ENCODE measurements at regions not wholly inside any gene's neighbourhood (a gene's known extent, or its start where the extent isn't known, plus 50 kb on each side); places are given as distances from the start of the nearest gene placed in this dataset.
A peak's percentile ranks its signal among the peaks of the same experiment; 100 is the strongest.

DNA sequence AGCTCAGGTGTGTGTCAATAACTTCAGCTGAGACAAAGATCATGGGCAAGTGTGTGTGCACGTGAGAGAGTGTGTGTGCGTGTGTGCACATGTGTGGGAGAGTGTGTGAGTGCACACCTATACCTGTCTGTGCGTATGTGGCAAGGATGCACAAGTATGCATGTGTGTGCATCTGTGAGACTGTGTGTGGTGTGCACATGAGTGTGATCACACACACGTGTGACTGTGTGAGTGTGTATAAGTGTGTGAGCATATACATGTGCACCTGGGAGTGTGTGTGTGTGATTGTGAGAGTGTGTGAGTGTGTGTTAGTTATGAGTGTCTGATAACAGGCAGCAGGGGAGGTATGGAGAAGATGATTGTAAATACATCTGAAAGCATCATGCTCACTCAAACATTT, 657.3 kb upstream of the PFKP start:
- Histone ChIP-seq H3K4me3 (ENCODE audit: low read depth in 1 of 2, low read length in 2 of 2) (no peak overlapping the region), H4K20me1 (ENCODE audit: insufficient read depth, low read length) (no peaks in the 10 kb centered on the region), H3K4me2 (ENCODE audit: insufficient read depth, low read length) (no peak overlapping the region), H2AFZ (ENCODE audit: low read depth, low read length) (no peak overlapping the region), H3K27me3 (ENCODE audit: insufficient read depth, low read length, poor library complexity) (no peaks in the 10 kb centered on the region), H3K36me3 (ENCODE audit: insufficient read depth, low read length) (no peaks in the 10 kb centered on the region), H3K4me1 (ENCODE audit: insufficient read depth, low read length) (no peaks in the 10 kb centered on the region), H3K9ac (ENCODE audit: low read depth, low read length) (no peak overlapping the region), H3K27ac (ENCODE audit: low read length) (no peak overlapping the region), H3K9me3 (ENCODE audit: insufficient read depth, low read length, severe bottlenecking) (no peaks in the 10 kb centered on the region), H3K79me2 (ENCODE audit: insufficient read depth, low read length) (no peaks in the 10 kb centered on the region)
- ATAC-seq (ENCODE audit: insufficient read depth, low read depth) (no peak), DNase-seq (no peak)
- no peak for TF ChIP-seq EZH2 (IDR thresholded peaks at IDR 0.05; ENCODE audit: borderline replicate concordance, low read depth, low read length, severe bottlenecking)
- TF ChIP-seq, protein P1, sequence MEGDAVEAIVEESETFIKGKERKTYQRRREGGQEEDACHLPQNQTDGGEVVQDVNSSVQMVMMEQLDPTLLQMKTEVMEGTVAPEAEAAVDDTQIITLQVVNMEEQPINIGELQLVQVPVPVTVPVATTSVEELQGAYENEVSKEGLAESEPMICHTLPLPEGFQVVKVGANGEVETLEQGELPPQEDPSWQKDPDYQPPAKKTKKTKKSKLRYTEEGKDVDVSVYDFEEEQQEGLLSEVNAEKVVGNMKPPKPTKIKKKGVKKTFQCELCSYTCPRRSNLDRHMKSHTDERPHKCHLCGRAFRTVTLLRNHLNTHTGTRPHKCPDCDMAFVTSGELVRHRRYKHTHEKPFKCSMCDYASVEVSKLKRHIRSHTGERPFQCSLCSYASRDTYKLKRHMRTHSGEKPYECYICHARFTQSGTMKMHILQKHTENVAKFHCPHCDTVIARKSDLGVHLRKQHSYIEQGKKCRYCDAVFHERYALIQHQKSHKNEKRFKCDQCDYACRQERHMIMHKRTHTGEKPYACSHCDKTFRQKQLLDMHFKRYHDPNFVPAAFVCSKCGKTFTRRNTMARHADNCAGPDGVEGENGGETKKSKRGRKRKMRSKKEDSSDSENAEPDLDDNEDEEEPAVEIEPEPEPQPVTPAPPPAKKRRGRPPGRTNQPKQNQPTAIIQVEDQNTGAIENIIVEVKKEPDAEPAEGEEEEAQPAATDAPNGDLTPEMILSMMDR (IDR thresholded peaks at IDR 0.05; ENCODE audit: borderline replicate concordance, extremely low read depth, low read length, poor library complexity, severe bottlenecking) = no peak

DNA sequence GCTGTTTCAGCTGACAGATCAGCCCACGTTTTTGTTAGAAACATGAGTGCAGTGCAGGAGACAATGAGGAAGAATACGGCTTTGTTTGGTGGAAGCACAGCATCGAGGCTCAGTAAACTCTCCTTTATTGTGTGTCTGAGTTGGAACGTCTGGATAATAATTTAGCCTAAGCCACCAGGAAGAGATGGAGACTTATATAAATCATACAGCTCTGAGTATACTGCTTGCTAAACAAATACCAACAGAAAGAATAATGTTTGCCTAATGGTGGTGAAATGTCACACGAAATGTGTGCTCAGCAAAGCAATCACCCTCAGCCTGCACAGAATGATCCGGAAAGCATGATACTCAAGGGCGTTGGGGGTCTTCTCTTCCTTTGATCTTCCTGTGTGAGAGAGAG, 664.1 kb upstream of the ADARB2 start:
- Histone ChIP-seq H3K9me3 (ENCODE audit: insufficient read depth, low read length, severe bottlenecking) (no peaks in the 10 kb centered on the region), H3K9ac (ENCODE audit: low read depth, low read length) (no peak overlapping the region), H2AFZ (ENCODE audit: low read depth, low read length) (no peak overlapping the region), H3K27ac (ENCODE audit: low read length) (no peak overlapping the region), H3K4me1 (ENCODE audit: insufficient read depth, low read length) (peaks cover 16% of the 10 kb centered on the region), H3K27me3 (ENCODE audit: insufficient read depth, low read length, poor library complexity) (peaks cover 3% of the 10 kb centered on the region), H3K36me3 (ENCODE audit: insufficient read depth, low read length) (no peaks in the 10 kb centered on the region), H3K4me2 (ENCODE audit: insufficient read depth, low read length) (no peak overlapping the region), H4K20me1 (ENCODE audit: insufficient read depth, low read length) (no peaks in the 10 kb centered on the region), H3K79me2 (ENCODE audit: insufficient read depth, low read length) (no peaks in the 10 kb centered on the region), H3K4me3 (ENCODE audit: low read depth in 1 of 2, low read length in 2 of 2) (no peak overlapping the region)
- ATAC-seq (ENCODE audit: insufficient read depth, low read depth) (no peak), DNase-seq (no peak)
- TF ChIP-seq EZH2 (IDR thresholded peaks at IDR 0.05; ENCODE audit: borderline replicate concordance, low read depth, low read length, severe bottlenecking) = no peak
- TF ChIP-seq, protein P1 (IDR thresholded peaks at IDR 0.05; ENCODE audit: borderline replicate concordance, extremely low read depth, low read length, poor library complexity, severe bottlenecking) = no peak

DNA sequence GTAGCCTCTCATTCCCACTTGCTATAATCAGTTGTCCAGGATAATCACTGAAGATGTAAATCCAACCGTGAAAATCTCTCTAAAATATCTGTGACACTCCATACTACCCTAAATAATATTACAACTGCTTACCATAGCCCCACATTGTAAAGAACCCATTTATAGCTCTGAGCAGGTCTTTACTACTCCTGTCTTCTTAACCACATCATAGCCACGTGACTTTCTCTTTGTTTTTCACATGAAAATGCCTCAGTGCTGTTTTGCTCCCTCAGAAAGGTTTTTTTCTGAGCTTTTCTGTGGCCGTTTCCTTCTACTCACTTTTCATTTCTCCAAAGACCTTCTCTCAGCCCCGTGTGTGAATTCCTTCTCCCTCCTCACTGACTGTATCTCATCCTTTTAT, 662.2 kb upstream of the ADARB2 start:
- H3K9ac ChIP-seq (ENCODE audit: low read depth, low read length) = no peak overlapping the region
- no peak overlapping the region for H3K4me3 ChIP-seq (ENCODE audit: low read depth in 1 of 2, low read length in 2 of 2)
- peak overlapping the region; percentile 29 for H2AFZ ChIP-seq (ENCODE audit: low read depth, low read length)
- no peak for TF ChIP-seq EZH2 (IDR thresholded peaks at IDR 0.05; ENCODE audit: borderline replicate concordance, low read depth, low read length, severe bottlenecking)
- TF ChIP-seq, protein P1 (IDR thresholded peaks at IDR 0.05; ENCODE audit: borderline replicate concordance, extremely low read depth, low read length, poor library complexity, severe bottlenecking) = no peak
- peaks cover 3% of the 10 kb centered on the region for H3K27me3 ChIP-seq (ENCODE audit: insufficient read depth, low read length, poor library complexity)
- no peak for DNase-seq
- peak; percentile 71 for ATAC-seq (ENCODE audit: insufficient read depth, low read depth)
- H3K9me3 ChIP-seq (ENCODE audit: insufficient read depth, low read length, severe bottlenecking) = no peaks in the 10 kb centered on the region
- no peaks in the 10 kb centered on the region for H3K36me3 ChIP-seq (ENCODE audit: insufficient read depth, low read length)
- no peak overlapping the region for H3K27ac ChIP-seq (ENCODE audit: low read length)
- no peaks in the 10 kb centered on the region for H3K79me2 ChIP-seq (ENCODE audit: insufficient read depth, low read length)
- H4K20me1 ChIP-seq (ENCODE audit: insufficient read depth, low read length) = no peaks in the 10 kb centered on the region
- H3K4me2 ChIP-seq (ENCODE audit: insufficient read depth, low read length) = no peak overlapping the region
- H3K4me1 ChIP-seq (ENCODE audit: insufficient read depth, low read length) = peaks cover 16% of the 10 kb centered on the region

Measured in DND-41 (cell line).